ENCODE measurements at regions not wholly inside any gene's neighbourhood (a gene's known extent, or its start where the extent isn't known, plus 50 kb on each side); places are given as distances from the start of the nearest gene placed in this dataset.
"Not testable (repeated sequence)": the region's sequence is repeated elsewhere in the genome, so short reads cannot be mapped to it uniquely, and the experiment has no call there.

DNA sequence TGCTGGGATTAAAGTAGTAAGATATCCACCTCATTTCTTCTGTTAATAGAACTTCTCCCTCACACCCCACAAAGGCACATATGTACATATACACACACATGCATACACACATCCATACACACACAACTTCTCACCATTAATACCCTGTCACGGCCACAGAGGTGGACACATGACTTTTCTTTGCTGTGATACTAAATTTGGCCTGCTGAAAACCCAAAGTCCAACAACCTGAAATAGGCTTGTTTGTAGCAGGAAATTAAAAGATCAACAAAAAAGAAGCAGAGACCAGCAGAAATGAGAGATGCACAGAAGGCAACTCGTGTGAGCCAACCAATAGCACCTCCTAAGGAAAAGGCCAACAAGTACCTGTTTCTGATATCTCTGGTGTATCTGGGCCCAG lies 128.7 kb upstream of the PCGF5 start:
- DNase-seq = no peak

- no peak for DNase-seq
These were observed 124.2 kb upstream of the PCGF5 start for GRCh38 chr10:91096274-91096673.

GRCh38 chr10:91097313-91097712 lies 123.2 kb upstream of the PCGF5 start:
- no peak for DNase-seq

GRCh38 chr10:91098021-91098420 lies 122.4 kb upstream of the PCGF5 start:
- not testable (repeated sequence) for DNase-seq

- no peak for DNase-seq
These were observed 116.9 kb upstream of the PCGF5 start for GRCh38 chr10:91103384-91104192.

DNA sequence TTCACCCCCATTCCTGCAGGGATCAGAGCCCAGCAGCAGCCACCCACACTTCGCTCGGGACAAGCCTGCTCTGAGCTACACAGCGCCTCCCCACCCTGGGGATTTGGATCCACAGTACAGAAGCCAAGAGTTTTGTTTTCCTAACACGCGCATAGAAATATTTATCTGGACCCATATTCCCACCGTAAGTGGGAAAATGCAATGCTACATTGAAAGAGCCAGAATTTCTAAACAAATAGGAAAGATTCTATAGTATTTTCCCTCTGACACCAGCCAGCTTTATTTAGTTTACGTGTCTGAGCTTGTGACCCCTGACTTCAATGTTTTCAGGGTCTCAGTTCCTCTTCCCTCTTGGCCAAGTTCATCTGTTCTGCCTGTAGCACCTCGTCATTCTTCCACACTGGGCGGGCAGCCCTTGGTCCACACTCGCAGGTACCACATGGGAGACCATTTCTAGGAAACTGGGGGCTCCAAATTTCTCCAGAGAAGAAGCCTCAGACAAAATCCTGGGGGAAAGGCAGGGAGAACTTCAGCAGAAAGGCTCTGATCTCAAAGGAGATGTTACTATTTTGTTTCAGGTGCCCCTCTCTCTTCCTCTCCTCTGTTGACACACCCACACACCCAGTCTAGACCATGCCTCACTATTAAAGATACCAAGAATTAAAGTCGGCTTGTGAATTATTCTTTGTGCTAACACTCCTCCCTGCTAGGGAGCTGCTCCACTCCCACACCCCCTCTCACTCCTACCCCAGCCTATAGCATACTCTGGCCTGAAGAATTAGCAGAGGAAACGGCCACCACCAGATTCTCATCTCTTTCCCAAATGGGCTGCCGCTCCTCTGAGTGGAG lies 116.0 kb upstream of the PCGF5 start:
- DNase-seq = no peak

GRCh38 chr10:91105269-91105668 lies 115.2 kb upstream of the PCGF5 start:
- no peak for DNase-seq

DNA sequence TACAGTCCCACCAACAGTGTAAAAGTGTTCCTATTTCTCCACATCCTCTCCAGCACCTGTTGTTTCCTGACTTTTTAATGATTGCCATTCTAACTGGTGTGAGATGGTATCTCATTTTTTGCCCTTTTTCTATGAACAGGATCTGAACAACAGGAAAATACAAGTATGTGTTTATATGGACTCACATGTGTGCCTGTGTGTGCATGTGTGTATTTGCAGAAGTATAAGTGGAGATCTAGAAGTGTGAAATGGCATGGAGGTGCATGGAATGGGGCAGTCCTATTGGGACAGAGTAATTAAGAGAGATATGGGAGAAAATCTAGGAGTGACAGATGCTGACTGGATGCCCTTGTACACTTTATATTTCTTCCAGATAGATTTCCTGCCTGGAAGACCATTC lies 111.6 kb upstream of the PCGF5 start:
- DNase-seq = no peak

- no peak for DNase-seq
These were observed 109.4 kb upstream of the PCGF5 start for GRCh38 chr10:91111060-91111459.

DNA sequence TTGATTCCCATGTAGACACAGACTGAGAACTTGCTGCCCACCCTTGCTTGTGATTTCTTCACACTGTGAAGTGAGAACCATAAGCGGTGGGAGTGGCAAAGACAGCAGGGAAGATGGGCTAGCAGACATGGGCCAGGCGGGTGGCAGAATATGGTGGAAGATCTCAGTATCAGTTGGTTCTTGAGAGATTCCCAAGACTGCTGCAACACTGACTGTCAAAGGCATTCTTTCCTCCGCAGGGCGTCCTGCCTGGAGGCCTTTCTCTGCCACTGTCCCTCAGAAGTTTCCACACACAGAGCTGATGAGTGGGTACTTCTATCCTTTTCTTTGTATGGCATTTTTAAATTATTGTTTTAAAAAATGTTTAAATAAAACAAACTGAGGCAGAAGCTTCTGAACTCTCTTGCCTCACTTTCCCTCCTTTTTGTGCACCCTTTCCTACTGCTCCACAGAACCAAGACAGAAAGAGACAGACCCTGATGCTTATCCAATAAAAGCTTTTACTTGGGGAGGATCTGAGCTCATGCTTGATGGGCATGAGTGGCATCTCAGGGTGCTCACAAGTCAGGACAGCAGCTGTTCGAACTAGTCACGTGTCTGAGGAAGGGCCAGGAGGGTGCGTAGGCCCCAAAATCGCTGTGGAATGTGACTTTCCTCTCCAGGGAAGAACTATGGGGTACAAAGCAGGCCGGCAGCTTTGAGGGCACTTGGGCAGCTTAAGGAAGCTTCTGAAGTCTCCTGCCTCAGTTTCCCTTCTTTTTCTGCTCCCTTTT lies 104.7 kb upstream of the PCGF5 start:
- DNase-seq = no peak

GRCh38 chr10:91117505-91117904 lies 103.0 kb upstream of the PCGF5 start:
- no peak for DNase-seq

DNA sequence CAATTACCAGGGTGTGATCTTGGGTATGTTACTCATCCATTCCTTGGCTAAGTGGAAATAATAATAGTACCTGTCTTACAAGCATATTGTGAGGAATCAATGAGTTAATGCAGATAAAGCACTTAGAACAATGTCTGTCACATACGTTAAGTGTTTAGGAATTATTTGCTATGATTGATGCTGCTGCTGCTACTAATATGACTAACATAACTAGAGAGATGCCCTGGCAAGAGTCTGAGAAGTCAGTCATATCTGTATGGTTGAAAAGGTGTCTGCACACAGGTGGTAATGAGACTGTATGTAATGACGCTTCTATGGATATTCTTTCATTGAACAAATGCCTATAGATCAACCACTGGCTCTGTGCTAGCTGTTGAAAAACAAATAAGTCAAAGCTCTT lies 100.1 kb upstream of the PCGF5 start:
- DNase-seq = no peak

DNA sequence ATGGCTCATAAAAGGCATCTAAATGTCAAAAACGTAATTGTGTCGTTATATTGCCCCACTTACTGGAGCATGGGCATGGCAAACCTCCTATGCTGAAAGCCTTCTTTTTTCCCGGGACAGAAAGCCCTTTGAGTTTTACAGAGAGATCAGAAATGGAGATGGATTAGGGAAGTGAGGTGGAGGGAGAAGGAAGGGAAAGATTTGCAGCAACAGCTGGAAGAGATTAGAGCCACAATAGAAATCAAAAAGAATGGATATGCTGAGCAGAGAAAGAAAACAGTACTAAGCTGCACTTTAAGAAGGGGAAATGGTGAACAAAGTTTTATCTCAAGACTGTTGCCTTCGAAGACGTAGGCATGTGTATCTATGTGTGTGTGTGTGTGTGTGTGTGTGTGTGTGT lies 97.2 kb upstream of the PCGF5 start:
- DNase-seq = no peak

DNA sequence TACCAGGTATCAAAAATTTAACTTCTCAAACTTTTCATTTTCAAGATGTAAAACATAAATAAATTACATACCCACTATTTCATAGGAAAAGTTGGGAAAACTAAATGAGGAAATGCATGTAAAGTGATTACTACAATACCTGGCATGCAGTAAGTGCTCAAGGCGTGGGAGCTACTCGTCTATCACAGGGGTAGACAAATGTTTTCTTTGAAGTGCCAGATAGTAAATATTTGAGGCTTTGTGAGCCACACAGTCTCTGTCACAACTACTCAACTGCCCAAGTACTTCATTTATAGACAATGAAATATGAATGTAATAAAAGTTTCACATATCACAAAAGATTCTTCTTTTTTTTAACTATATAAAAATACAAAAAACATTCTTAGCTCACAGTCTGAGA lies 96.4 kb upstream of the PCGF5 start:
- DNase-seq = no peak

GRCh38 chr10:91126471-91126870 lies 94.0 kb upstream of the PCGF5 start:
- no peak for DNase-seq

DNA sequence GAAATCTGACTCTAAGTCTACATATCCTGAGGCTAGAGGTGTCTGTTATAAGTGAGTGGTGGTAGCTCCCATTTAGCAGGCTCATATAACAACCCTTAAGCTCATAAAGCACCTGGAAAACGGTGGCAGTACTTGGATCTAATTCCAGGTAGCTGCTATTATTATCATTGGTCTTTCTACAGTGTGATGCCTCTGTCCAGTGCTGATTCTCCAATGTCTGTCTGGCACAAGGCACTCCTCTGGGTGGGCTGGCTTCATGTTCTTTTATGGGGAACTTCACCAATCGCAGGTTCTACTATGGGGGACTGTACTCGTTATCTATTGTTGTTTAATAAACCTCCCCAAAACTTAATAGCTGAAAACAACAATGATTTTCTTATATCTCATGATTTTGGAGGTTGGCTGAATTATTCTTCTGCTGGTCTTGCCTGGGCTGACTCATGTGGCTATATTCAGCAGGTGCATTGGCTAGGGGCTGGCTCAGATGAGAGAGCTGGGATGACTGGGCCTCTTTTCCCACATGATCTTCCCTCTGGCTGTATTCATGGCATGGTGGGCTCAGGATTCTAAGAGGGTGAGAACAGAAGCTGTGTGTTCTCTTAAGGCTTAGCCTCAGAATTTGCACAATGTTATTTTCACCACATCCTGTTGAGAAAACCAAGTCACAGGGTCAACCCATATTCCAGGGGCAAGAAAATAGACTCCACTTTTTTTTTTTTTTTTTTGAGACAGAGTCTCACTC lies 93.0 kb upstream of the PCGF5 start:
- no peak for DNase-seq

- no peak for DNase-seq
These were observed 85.3 kb upstream of the PCGF5 start for GRCh38 chr10:91135113-91135512.

DNA sequence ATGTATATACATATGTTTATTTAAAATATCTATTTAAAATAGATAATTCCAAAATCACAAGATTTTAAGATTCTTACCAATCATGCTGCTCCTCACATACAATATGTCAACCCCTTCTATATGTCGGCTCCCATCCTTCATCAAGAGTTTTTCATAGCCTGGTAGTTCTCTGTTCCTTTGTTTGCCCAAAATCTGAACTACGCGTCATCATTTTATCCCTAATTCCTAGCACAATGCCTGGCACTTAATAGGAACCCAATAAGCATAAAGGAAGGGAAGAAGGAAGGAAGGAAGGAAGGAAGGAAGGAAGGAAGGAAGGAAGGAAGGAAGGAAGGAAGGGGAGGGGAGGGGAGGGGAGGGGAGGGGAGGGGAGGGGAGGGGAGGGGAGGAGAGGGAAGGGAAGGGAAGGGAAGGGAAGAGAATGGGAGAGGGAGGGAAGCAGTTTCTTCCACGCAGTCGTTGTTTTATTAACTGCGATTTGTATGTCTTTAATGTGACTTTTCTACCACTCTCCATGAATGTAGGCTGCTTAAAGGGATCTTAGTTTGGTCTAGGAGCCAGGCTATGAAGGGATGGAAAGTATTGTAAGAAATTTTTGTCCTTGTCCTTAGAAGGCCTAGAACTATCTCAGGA lies 83.3 kb upstream of the PCGF5 start:
- DNase-seq = no peak

- no peak for DNase-seq
These were observed 82.6 kb upstream of the PCGF5 start for GRCh38 chr10:91137822-91138221.

DNA sequence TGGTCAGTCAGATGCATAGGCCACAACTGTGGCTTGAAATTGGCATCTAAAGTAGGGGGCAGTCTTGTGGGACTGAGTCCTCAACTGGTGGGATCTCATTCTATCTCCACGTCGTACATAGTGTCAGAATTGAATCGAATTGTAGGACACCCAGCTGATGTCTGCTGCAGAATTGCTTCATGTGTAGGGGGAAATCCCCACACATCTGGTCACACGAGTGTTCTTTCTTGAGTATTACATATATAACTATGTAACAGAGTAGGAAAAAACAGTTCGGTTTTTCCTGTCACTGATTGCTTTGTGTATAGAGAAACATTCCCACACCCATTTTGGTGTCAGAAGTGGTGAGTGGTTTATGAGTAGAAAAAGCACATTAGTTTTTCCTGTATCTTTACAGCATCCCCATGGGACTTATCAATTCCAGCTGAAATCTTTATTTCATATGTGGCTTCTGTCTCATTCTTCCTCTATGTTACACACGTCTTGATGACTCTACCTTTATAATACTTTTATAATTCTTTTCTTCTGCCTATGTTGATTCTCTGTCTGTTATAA lies 79.4 kb upstream of the PCGF5 start:
- no peak for DNase-seq

DNA sequence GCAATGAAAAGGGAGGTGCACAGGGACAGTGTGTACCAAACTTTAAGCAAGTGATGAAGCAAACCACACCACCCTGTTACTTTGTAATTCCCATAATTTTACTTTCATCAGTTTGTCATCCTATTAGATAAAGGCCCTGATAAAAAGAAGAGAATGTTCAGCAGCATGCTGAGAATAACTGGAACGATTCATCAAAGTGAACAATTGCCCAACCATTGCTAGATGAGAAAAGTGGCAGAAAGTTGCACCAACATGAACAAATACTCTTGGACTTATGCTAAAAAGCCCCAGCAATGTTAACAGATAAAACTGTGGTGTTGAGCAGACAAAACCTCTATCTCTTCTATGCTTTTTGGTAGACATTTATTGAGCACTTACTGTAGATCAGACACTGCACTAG lies 75.5 kb upstream of the PCGF5 start:
- DNase-seq = no peak

DNA sequence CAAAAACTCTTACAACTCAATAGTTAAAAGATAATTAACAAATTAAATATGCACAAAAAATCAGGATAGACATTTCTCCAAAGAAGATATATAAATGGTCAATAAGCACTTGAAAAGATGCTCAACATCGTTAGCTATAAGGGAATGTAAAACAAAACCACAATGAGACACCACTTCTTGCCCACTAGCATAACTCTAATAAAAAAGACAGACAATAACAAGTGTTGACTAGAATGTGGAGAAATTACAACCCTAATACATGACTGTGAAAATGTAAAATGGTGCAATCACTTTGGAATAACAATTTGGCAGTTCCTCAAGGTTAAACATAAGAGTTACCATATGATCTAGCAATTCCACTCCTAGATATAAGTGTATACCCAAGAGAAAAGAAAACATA lies 74.3 kb upstream of the PCGF5 start:
- no peak for DNase-seq
